ENCODE measurements at regions not wholly inside any gene's neighbourhood (a gene's known extent, or its start where the extent isn't known, plus 50 kb on each side); places are given as distances from the start of the nearest gene placed in this dataset.

DNA sequence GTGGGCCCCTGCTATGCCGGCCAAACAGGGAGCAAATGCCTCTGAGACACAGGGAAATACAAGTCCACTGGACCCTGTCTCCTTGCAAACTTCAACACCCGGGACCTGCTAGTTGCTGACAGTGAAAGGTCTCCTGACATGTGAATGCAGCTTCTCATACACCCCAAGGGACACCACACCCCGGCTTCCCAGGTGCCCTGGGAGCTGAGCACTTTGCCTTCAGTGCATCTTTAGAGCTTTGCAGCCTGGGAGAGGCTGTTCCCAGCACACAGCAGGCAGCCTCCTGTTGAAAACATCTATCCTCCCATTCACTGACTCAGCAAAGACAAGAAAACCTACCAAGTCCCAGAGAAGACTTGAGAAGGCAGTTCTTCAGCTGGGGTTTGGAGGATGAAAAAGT, 143.4 kb downstream of the COL6A3 start:
- no peak for DNase-seq (ENCODE audit: low read depth, low spot score)

DNA sequence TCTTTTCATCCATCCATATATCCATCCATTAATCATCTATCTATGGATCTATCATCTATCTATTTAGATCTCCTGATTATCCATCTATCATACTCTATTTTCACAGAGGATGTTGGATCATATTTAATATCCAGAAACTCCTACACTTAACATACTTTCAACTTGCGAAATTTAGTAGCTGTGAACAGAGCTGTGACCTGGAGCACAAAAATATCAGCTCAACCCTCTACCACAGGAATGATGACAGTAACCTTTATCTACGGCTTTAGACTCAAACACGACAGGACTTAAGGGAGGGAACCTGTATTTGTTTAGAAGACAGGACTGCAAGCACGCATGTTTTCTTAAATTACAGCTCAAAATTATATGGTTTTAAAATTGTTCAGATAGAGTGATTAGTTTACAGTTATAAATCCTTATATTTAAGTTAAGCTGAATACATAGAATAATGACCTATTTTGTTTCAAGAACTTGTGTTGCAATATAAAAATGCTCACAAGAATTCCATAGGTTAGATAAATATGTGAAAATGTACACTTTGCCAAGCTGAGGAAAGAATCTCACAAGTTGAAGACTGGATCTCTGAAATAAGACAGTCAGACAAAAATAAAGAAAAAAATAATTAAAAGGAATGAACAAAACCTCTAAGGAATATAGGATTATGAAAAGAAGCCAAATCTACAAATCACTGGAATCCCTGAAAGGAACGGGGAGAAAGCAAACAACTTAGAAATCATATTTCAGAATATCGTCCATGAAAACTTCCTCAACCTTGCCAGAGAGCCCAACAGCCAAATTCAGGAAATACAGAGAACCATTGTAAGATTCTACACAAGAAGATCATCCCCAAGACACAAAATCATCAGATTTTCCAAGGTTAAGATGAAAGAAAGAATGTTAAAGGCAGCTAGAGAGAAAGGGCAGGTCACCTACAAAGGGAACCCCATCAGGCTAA, 142.0 kb downstream of the COL6A3 start:
- no peak for DNase-seq (ENCODE audit: low read depth, low spot score)
